H9 (cell line): ENCODE measurements at regions not wholly inside any gene's neighbourhood (a gene's known extent, or its start where the extent isn't known, plus 50 kb on each side); places are given as distances from the start of the nearest gene placed in this dataset.
"Not testable (repeated sequence)": the region's sequence is repeated elsewhere in the genome, so short reads cannot be mapped to it uniquely, and the experiment has no call there.

Source experiments
- DNase-seq: peaks from one replicate; pipeline ENCODE4 v3.0.0-alpha.2; 2017
- H2AFZ ChIP-seq: one replicate; pipeline ENCODE4 v1.6.1; 2013; ENCODE audit warnings: mild to moderate bottlenecking, low read length, control low read depth, moderate library complexity
- H2AK5ac ChIP-seq: 2 replicates; pipeline ENCODE4 v1.6.1; 2013; ENCODE audit warnings: low read length, control low read depth, mixed read lengths; ENCODE audit not compliant: insufficient read length
- H2BK120ac ChIP-seq: one replicate; pipeline ENCODE4 v1.6.1; 2013; ENCODE audit warnings: low read depth, mild to moderate bottlenecking, low read length, control low read depth, inconsistent platforms; ENCODE audit not compliant: poor library complexity, severe bottlenecking
- H2BK12ac ChIP-seq: 2 replicates; pipeline ENCODE4 v1.6.1; 2013; ENCODE audit warnings: low read length, control low read depth, mixed read lengths, low read depth; ENCODE audit not compliant: insufficient read length
- H2BK15ac ChIP-seq: 2 replicates; pipeline ENCODE4 v1.6.1; 2013; ENCODE audit warnings: low read depth, low read length, control low read depth
- H2BK20ac ChIP-seq: one replicate; pipeline ENCODE4 v1.6.1; 2013; ENCODE audit warnings: low read depth, mild to moderate bottlenecking, low read length, control low read depth, inconsistent platforms; ENCODE audit not compliant: poor library complexity, severe bottlenecking
- H2BK5ac ChIP-seq: 2 replicates; pipeline ENCODE4 v1.6.1; 2013; ENCODE audit warnings: low read length, control low read depth, mixed read lengths; ENCODE audit not compliant: insufficient read length
- H3K14ac ChIP-seq: 2 replicates; pipeline ENCODE4 v1.6.1; 2013; ENCODE audit warnings: low read length, control low read depth; ENCODE audit not compliant: insufficient read depth
- H3K18ac ChIP-seq: 2 replicates; pipeline ENCODE4 v1.6.1; 2013; ENCODE audit warnings: low read depth, mild to moderate bottlenecking, mixed read lengths, low read length, control low read depth; ENCODE audit not compliant: insufficient read length
- H3K23ac ChIP-seq: 2 replicates; pipeline ENCODE4 v1.6.1; 2013; ENCODE audit warnings: low read length, control low read depth, mixed read lengths, low read depth; ENCODE audit not compliant: insufficient read length
- H3K23me2 ChIP-seq: 2 replicates; pipeline ENCODE4 v1.6.1; 2013; ENCODE audit warnings: low read depth, mild to moderate bottlenecking, mixed read lengths, low read length, control low read depth; ENCODE audit not compliant: insufficient read length, poor library complexity, severe bottlenecking
- H3K27ac ChIP-seq: 2 replicates; pipeline ENCODE4 v1.5.1; 2013; ENCODE audit warnings: low read length, control low read depth, mixed read lengths, low read depth; ENCODE audit not compliant: insufficient read length
- H3K27me3 ChIP-seq: 2 replicates; pipeline ENCODE4 v1.6.1; 2013; ENCODE audit warnings: low read length, control low read depth, inconsistent platforms; ENCODE audit not compliant: insufficient read depth
- H3K4ac ChIP-seq: 2 replicates; pipeline ENCODE4 v1.6.1; 2013; ENCODE audit warnings: low read depth, mild to moderate bottlenecking, control low read depth, inconsistent platforms, low read length, moderate library complexity
- H3K4me1 ChIP-seq: 2 replicates; pipeline ENCODE4 v1.6.1; 2013; ENCODE audit warnings: low read length, control low read depth, inconsistent platforms; ENCODE audit not compliant: insufficient read depth
- H3K4me2 ChIP-seq: 2 replicates; pipeline ENCODE4 v1.6.1; 2013; ENCODE audit warnings: low read length, control low read depth, mixed read lengths; ENCODE audit not compliant: insufficient read length, insufficient read depth
- H3K56ac ChIP-seq: 2 replicates; pipeline ENCODE4 v1.6.1; 2013; ENCODE audit warnings: low read depth, mild to moderate bottlenecking, mixed read lengths, low read length, control low read depth; ENCODE audit not compliant: insufficient read length
- H3K79me1 ChIP-seq: 2 replicates; pipeline ENCODE4 v1.6.1; 2013; ENCODE audit warnings: low read depth, mild to moderate bottlenecking, moderate library complexity, low read length, control low read depth, inconsistent platforms; ENCODE audit not compliant: insufficient read depth, poor library complexity, severe bottlenecking
- H3K79me2 ChIP-seq: 2 replicates; pipeline ENCODE4 v1.6.1; 2013; ENCODE audit warnings: low read length, control low read depth, inconsistent platforms; ENCODE audit not compliant: insufficient read depth
- H3K9ac ChIP-seq: 2 replicates; pipeline ENCODE4 v1.6.1; 2013; ENCODE audit warnings: low read length, control low read depth, mixed read lengths; ENCODE audit not compliant: insufficient read length; ENCODE audit errors: extremely low read depth
- H3K9me3 ChIP-seq: one replicate; pipeline ENCODE4 v1.6.1; 2013; ENCODE audit warnings: low read depth, low read length, inconsistent platforms; ENCODE audit not compliant: control insufficient read depth
- H3T11ph ChIP-seq: one replicate; pipeline ENCODE4 v1.6.1; 2013; ENCODE audit warnings: mild to moderate bottlenecking, low read length, control low read depth, inconsistent platforms
- H4K20me1 ChIP-seq: one replicate; pipeline ENCODE4 v1.6.1; 2013; ENCODE audit not compliant: control insufficient read depth, insufficient read length, insufficient read depth
- H4K5ac ChIP-seq: 2 replicates; pipeline ENCODE4 v1.6.1; 2013; ENCODE audit warnings: low read depth, mild to moderate bottlenecking, mixed read lengths, low read length, control low read depth; ENCODE audit not compliant: insufficient read length
- H4K8ac ChIP-seq: replicated peaks from 2 replicates; pipeline ENCODE4 v1.6.1; 2013; ENCODE audit warnings: low read length, control low read depth, mixed read lengths, low read depth; ENCODE audit not compliant: insufficient read length
- H4K91ac ChIP-seq: 2 replicates; pipeline ENCODE4 v1.6.1; 2013; ENCODE audit warnings: low read depth, mild to moderate bottlenecking, moderate library complexity, mixed read lengths, low read length, control low read depth; ENCODE audit not compliant: insufficient read length
- H3K27ac Mint-ChIP-seq, 3 experiments: 2 replicates in 2 of 3; 3 replicates in 1 of 3; pipeline ENCODE4 v1.8.0; 2020 to 2021; ENCODE audit warnings: mixed read lengths in 3 of 3, mild to moderate bottlenecking in 1 of 3, moderate library complexity in 1 of 3
- H3K27me3 Mint-ChIP-seq: 2 replicates; pipeline ENCODE4 v1.8.0; 2021; ENCODE audit warnings: low read depth, mild to moderate bottlenecking, moderate library complexity, mixed read lengths
- H3K36me3 Mint-ChIP-seq, 3 experiments: 2 replicates in 2 of 3; 3 replicates in 1 of 3; pipeline ENCODE4 v1.8.0; 2020 to 2021; ENCODE audit warnings: low read depth in 3 of 3, mixed read lengths in 3 of 3; ENCODE audit not compliant: insufficient read depth in 1 of 3
- H3K4me1 Mint-ChIP-seq, 2 experiments: 2 replicates each; pipeline ENCODE4 v1.8.0; 2020; ENCODE audit warnings: mixed read lengths in 2 of 2
- H3K4me3 Mint-ChIP-seq, 2 experiments: 2 replicates in 1 of 2; 3 replicates in 1 of 2; pipeline ENCODE4 v1.8.0; 2020 to 2021; ENCODE audit warnings: mild to moderate bottlenecking in 2 of 2, mixed read lengths in 2 of 2, moderate library complexity in 1 of 2
- H3K9me3 Mint-ChIP-seq, 2 experiments: 2 replicates in 1 of 2; 3 replicates in 1 of 2; pipeline ENCODE4 v1.8.0; 2020; ENCODE audit warnings: mild to moderate bottlenecking in 2 of 2, mixed read lengths in 2 of 2, moderate library complexity in 1 of 2
- WGBS: extraction: QIAGEN DNeasy Blood & Tissue Kit; methylation state at CpG from one replicate; pipeline ENCODE4 v1.1.7; 2013; ENCODE audit warnings: missing lambda C conversion rate, low lambda C conversion rate, mixed read lengths; ENCODE audit not compliant: insufficient read length; ENCODE audit errors: extremely low coverage; 5-methylcytosine and 5-hydroxymethylcytosine counted together

- not testable (repeated sequence) for H3K4me2 ChIP-seq, H3K23ac ChIP-seq, H3K4ac ChIP-seq, H3K27ac Mint-ChIP-seq, H2AK5ac ChIP-seq, H4K20me1 ChIP-seq, H2BK120ac ChIP-seq, H2BK20ac ChIP-seq, DNase-seq, H3K79me1 ChIP-seq, H3K27ac ChIP-seq, H3K27me3 Mint-ChIP-seq, H3K23me2 ChIP-seq, H4K91ac ChIP-seq, H3K9ac ChIP-seq, H2BK12ac ChIP-seq, H3K9me3 ChIP-seq, H4K5ac ChIP-seq, H2BK5ac ChIP-seq, H3K79me2 ChIP-seq, H4K8ac ChIP-seq, H3K18ac ChIP-seq, H3K27me3 ChIP-seq, H3K4me1 Mint-ChIP-seq, H3T11ph ChIP-seq, H3K4me1 ChIP-seq, H3K4me3 Mint-ChIP-seq, H3K56ac ChIP-seq, H2BK15ac ChIP-seq, H3K14ac ChIP-seq, H2AFZ ChIP-seq
- Mint-ChIP-seq H3K36me3 (peaks cover 43 to 68% (median 59%) of the 10 kb centered on the region in 3 experiments), H3K9me3 (peaks cover 37 to 40% of the 10 kb centered on the region in 2 experiments)
- no CpG with 5 or more reads among the region's 12 CpGs for WGBS
Measured at GRCh38 chr5:1626397-1626796, 102.6 kb upstream of the LPCAT1 start.

- not testable (repeated sequence) for H3K4ac ChIP-seq, H3K4me3 Mint-ChIP-seq, H3K14ac ChIP-seq, H3K4me1 ChIP-seq, H3K18ac ChIP-seq, H2BK15ac ChIP-seq, H3K27ac Mint-ChIP-seq, H2BK5ac ChIP-seq, H3K79me1 ChIP-seq, H2BK120ac ChIP-seq, H3T11ph ChIP-seq, H3K9ac ChIP-seq, H4K5ac ChIP-seq, H3K4me2 ChIP-seq, H3K27me3 ChIP-seq, H4K91ac ChIP-seq, H2BK12ac ChIP-seq, H3K79me2 ChIP-seq, H4K20me1 ChIP-seq, H3K56ac ChIP-seq, H3K27me3 Mint-ChIP-seq, DNase-seq, H2AFZ ChIP-seq, H2BK20ac ChIP-seq, H3K27ac ChIP-seq, H3K4me1 Mint-ChIP-seq, H2AK5ac ChIP-seq, H3K23me2 ChIP-seq, H4K8ac ChIP-seq, H3K23ac ChIP-seq
- Mint-ChIP-seq H3K36me3 (peaks cover 61 to 77% (median 77%) of the 10 kb centered on the region in 3 experiments), H3K9me3 (peaks cover 43% of the 10 kb centered on the region in 2 experiments)
- no CpG with 5 or more reads among the region's 14 CpGs for WGBS
- H3K9me3 ChIP-seq, result peaks cover 13% of the 10 kb centered on the region
Measured at GRCh38 chr5:1619531-1619930, 95.8 kb upstream of the LPCAT1 start.
